Stimulated activated effector memory CD8-positive, alpha-beta T cell treated with anti-CD3 and anti-CD28 coated beads, Interleukin-12 subunit alpha, Interleukin-12 subunit beta, amount 100 ng/mL, for 72 hours (primary cell): ENCODE measurements at regions not wholly inside any gene's neighbourhood (a gene's known extent, or its start where the extent isn't known, plus 50 kb on each side); places are given as distances from the start of the nearest gene placed in this dataset.
A peak's percentile ranks its signal among the peaks of the same experiment; 100 is the strongest.

Experiments
- ATAC-seq: fragments of 150-1000 bp; cut with Tn5 transposase; 2 replicates; pipeline ENCODE4 v1.10.0; 2021
- DNase-seq, 2 donors: peaks; one replicate each; pipeline ENCODE4 v3.0.0; 2021 to 2022; ENCODE audit warnings: low spot score in 2 of 2
- H3K27ac Mint-ChIP-seq: one replicate; pipeline ENCODE4 v1.8.0; 2022; ENCODE audit warnings: mild to moderate bottlenecking, mixed read lengths
- H3K36me3 Mint-ChIP-seq: one replicate; pipeline ENCODE4 v1.8.0; 2022; ENCODE audit warnings: mild to moderate bottlenecking, mixed read lengths
- H3K4me1 Mint-ChIP-seq: one replicate; pipeline ENCODE4 v1.8.0; 2022; ENCODE audit warnings: mixed read lengths
- H3K4me3 Mint-ChIP-seq: one replicate; pipeline ENCODE4 v1.8.0; 2022; ENCODE audit warnings: mild to moderate bottlenecking, mixed read lengths
- H3K9me3 Mint-ChIP-seq: one replicate; pipeline ENCODE4 v1.8.0; 2022; ENCODE audit warnings: mixed read lengths

GRCh38 chr9:1604942-1605560 lies 410.1 kb upstream of the SMARCA2 start:
- no peak overlapping the region for H3K27ac Mint-ChIP-seq
- H3K9me3 Mint-ChIP-seq = no peaks in the 10 kb centered on the region
- DNase-seq (no peak), ATAC-seq (no peak)
- no peaks in the 10 kb centered on the region for H3K4me1 Mint-ChIP-seq
- no peaks in the 10 kb centered on the region for H3K36me3 Mint-ChIP-seq
- no peak overlapping the region for H3K4me3 Mint-ChIP-seq

GRCh38 chr9:1606253-1606652 lies 408.9 kb upstream of the SMARCA2 start:
- Mint-ChIP-seq H3K36me3 (no peaks in the 10 kb centered on the region), H3K9me3 (no peaks in the 10 kb centered on the region), H3K27ac (no peak overlapping the region), H3K4me3 (no peak overlapping the region), H3K4me1 (no peaks in the 10 kb centered on the region)
- DNase-seq = no peak
- ATAC-seq = no peak

- Mint-ChIP-seq H3K36me3 (no peaks in the 10 kb centered on the region), H3K27ac (no peak overlapping the region), H3K9me3 (peaks cover 9% of the 10 kb centered on the region), H3K4me3 (no peak overlapping the region), H3K4me1 (no peaks in the 10 kb centered on the region)
- no peak for ATAC-seq
- DNase-seq = no peak
Observed at GRCh38 chr9:1612886-1613285, 402.3 kb upstream of the SMARCA2 start.

GRCh38 chr9:1617419-1617818 lies 397.7 kb upstream of the SMARCA2 start:
- ATAC-seq (no peak), DNase-seq (no peak)
- H3K9me3 Mint-ChIP-seq = peaks cover 9% of the 10 kb centered on the region
- no peaks in the 10 kb centered on the region for H3K4me1 Mint-ChIP-seq
- H3K27ac Mint-ChIP-seq = no peak overlapping the region
- H3K4me3 Mint-ChIP-seq = no peak overlapping the region
- no peaks in the 10 kb centered on the region for H3K36me3 Mint-ChIP-seq

- no peak for ATAC-seq
- no peak for DNase-seq
- Mint-ChIP-seq H3K27ac (no peak overlapping the region), H3K9me3 (peaks cover 14% of the 10 kb centered on the region), H3K36me3 (no peaks in the 10 kb centered on the region), H3K4me1 (no peaks in the 10 kb centered on the region), H3K4me3 (no peak overlapping the region)
Observed at GRCh38 chr9:1619915-1620710, 395.0 kb upstream of the SMARCA2 start.

GRCh38 chr9:1637401-1637800 lies 377.7 kb upstream of the SMARCA2 start:
- H3K9me3 Mint-ChIP-seq = peaks cover 3% of the 10 kb centered on the region
- ATAC-seq = no peak
- no peaks in the 10 kb centered on the region for H3K4me1 Mint-ChIP-seq
- H3K36me3 Mint-ChIP-seq = no peaks in the 10 kb centered on the region
- DNase-seq = no peak
- H3K27ac Mint-ChIP-seq = no peak overlapping the region
- no peak overlapping the region for H3K4me3 Mint-ChIP-seq

GRCh38 chr9:1639166-1639565 lies 376.0 kb upstream of the SMARCA2 start:
- Mint-ChIP-seq H3K4me1 (no peaks in the 10 kb centered on the region), H3K9me3 (peaks cover 3% of the 10 kb centered on the region), H3K4me3 (no peak overlapping the region), H3K36me3 (no peaks in the 10 kb centered on the region), H3K27ac (no peak overlapping the region)
- no peak for ATAC-seq
- DNase-seq = no peak

GRCh38 chr9:1647776-1648175 lies 367.4 kb upstream of the SMARCA2 start:
- no peak overlapping the region for H3K4me3 Mint-ChIP-seq
- no peak overlapping the region for H3K27ac Mint-ChIP-seq
- DNase-seq (no peak), ATAC-seq (no peak)
- H3K9me3 Mint-ChIP-seq = no peaks in the 10 kb centered on the region
- no peaks in the 10 kb centered on the region for H3K4me1 Mint-ChIP-seq
- no peaks in the 10 kb centered on the region for H3K36me3 Mint-ChIP-seq

- Mint-ChIP-seq H3K9me3 (no peaks in the 10 kb centered on the region), H3K27ac (no peak overlapping the region), H3K4me3 (no peak overlapping the region), H3K4me1 (no peaks in the 10 kb centered on the region), H3K36me3 (no peaks in the 10 kb centered on the region)
- ATAC-seq (peak; percentile 47), DNase-seq (no peak)
Observed at GRCh38 chr9:1653282-1653681, 361.9 kb upstream of the SMARCA2 start.

GRCh38 chr9:1658661-1659362 lies 356.3 kb upstream of the SMARCA2 start:
- Mint-ChIP-seq H3K36me3 (no peaks in the 10 kb centered on the region), H3K4me3 (no peak overlapping the region), H3K9me3 (no peaks in the 10 kb centered on the region), H3K27ac (no peak overlapping the region), H3K4me1 (no peaks in the 10 kb centered on the region)
- no peak for ATAC-seq
- no peak for DNase-seq

- no peaks in the 10 kb centered on the region for H3K36me3 Mint-ChIP-seq
- H3K9me3 Mint-ChIP-seq = no peaks in the 10 kb centered on the region
- H3K4me3 Mint-ChIP-seq = no peak overlapping the region
- DNase-seq (no peak), ATAC-seq (no peak)
- no peaks in the 10 kb centered on the region for H3K4me1 Mint-ChIP-seq
- H3K27ac Mint-ChIP-seq = no peak overlapping the region
Observed at GRCh38 chr9:1659363-1659690, 355.8 kb upstream of the SMARCA2 start.

- H3K9me3 Mint-ChIP-seq = no peaks in the 10 kb centered on the region
- ATAC-seq = no peak
- H3K36me3 Mint-ChIP-seq = no peaks in the 10 kb centered on the region
- no peaks in the 10 kb centered on the region for H3K4me1 Mint-ChIP-seq
- H3K4me3 Mint-ChIP-seq = no peak overlapping the region
- no peak overlapping the region for H3K27ac Mint-ChIP-seq
- no peak for DNase-seq
Observed at GRCh38 chr9:1668441-1668840, 346.7 kb upstream of the SMARCA2 start.

- Mint-ChIP-seq H3K4me3 (no peak overlapping the region), H3K27ac (no peak overlapping the region), H3K4me1 (no peaks in the 10 kb centered on the region), H3K9me3 (no peaks in the 10 kb centered on the region), H3K36me3 (no peaks in the 10 kb centered on the region)
- no peak for ATAC-seq
- DNase-seq = no peak
Observed at GRCh38 chr9:1673300-1673699, 341.8 kb upstream of the SMARCA2 start.

- ATAC-seq (no peak), DNase-seq (no peak)
- H3K4me1 Mint-ChIP-seq = no peaks in the 10 kb centered on the region
- no peaks in the 10 kb centered on the region for H3K36me3 Mint-ChIP-seq
- no peak overlapping the region for H3K27ac Mint-ChIP-seq
- H3K9me3 Mint-ChIP-seq = no peaks in the 10 kb centered on the region
- no peak overlapping the region for H3K4me3 Mint-ChIP-seq
Observed at GRCh38 chr9:1676771-1677170, 338.4 kb upstream of the SMARCA2 start.

- DNase-seq (no peak), ATAC-seq (no peak)
- H3K36me3 Mint-ChIP-seq = no peaks in the 10 kb centered on the region
- no peaks in the 10 kb centered on the region for H3K4me1 Mint-ChIP-seq
- no peak overlapping the region for H3K4me3 Mint-ChIP-seq
- H3K27ac Mint-ChIP-seq = no peak overlapping the region
- H3K9me3 Mint-ChIP-seq = peaks cover 3% of the 10 kb centered on the region
Observed at GRCh38 chr9:1683951-1684350, 331.2 kb upstream of the SMARCA2 start.

GRCh38 chr9:1698991-1699390 lies 316.2 kb upstream of the SMARCA2 start:
- no peak overlapping the region for H3K4me3 Mint-ChIP-seq
- H3K36me3 Mint-ChIP-seq = no peaks in the 10 kb centered on the region
- ATAC-seq = no peak
- DNase-seq = no peak
- no peaks in the 10 kb centered on the region for H3K4me1 Mint-ChIP-seq
- H3K9me3 Mint-ChIP-seq = peaks cover 3% of the 10 kb centered on the region
- H3K27ac Mint-ChIP-seq = no peak overlapping the region
